ENCODE measurements at regions not wholly inside any gene's neighbourhood (a gene's known extent, or its start where the extent isn't known, plus 50 kb on each side); places are given as distances from the start of the nearest gene placed in this dataset.

- no peak for TF ChIP-seq CTCF (conservative IDR thresholded peaks at IDR 0.05; ENCODE audit: low read length)
- TF ChIP-seq EZH2phosphoT487 (IDR thresholded peaks at IDR 0.05; ENCODE audit: borderline replicate concordance, low read depth, low read length): no peak
Measured at GRCh38 chr10:106133451-106133850, 1031.1 kb downstream of the SORCS1 start.
